ENCODE measurements at regions not wholly inside any gene's neighbourhood (a gene's known extent, or its start where the extent isn't known, plus 50 kb on each side); places are given as distances from the start of the nearest gene placed in this dataset.

- DNase-seq, result no peak
Observed at GRCh38 chr18:51955136-51955535, 384.9 kb upstream of the DCC start.

- DNase-seq, result no peak
Observed at GRCh38 chr18:51957001-51957400, 383.0 kb upstream of the DCC start.

- no peak for DNase-seq
Observed at GRCh38 chr18:51980101-51980500, 359.9 kb upstream of the DCC start.

- DNase-seq, result peak; percentile 64
Observed at GRCh38 chr18:51988277-51988676, 351.7 kb upstream of the DCC start.

GRCh38 chr18:51997129-51997528 lies 342.9 kb upstream of the DCC start:
- no peak for DNase-seq

- DNase-seq, result no peak
Observed at GRCh38 chr18:51998066-51998465, 341.9 kb upstream of the DCC start.

GRCh38 chr18:51998711-51999110 lies 341.3 kb upstream of the DCC start:
- DNase-seq, result no peak

- DNase-seq, result no peak
Observed at GRCh38 chr18:51999351-51999750, 340.6 kb upstream of the DCC start.

- DNase-seq, result no peak
Observed at GRCh38 chr18:52000435-52000834, 339.6 kb upstream of the DCC start.

- DNase-seq, result no peak
Observed at GRCh38 chr18:52001106-52001505, 338.9 kb upstream of the DCC start.

- no peak for DNase-seq
Observed at GRCh38 chr18:52002600-52002999, 337.4 kb upstream of the DCC start.

- no peak for DNase-seq
Observed at GRCh38 chr18:52007105-52007504, 332.9 kb upstream of the DCC start.

- DNase-seq, result no peak
Observed at GRCh38 chr18:52008330-52008729, 331.7 kb upstream of the DCC start.

GRCh38 chr18:52008736-52009135 lies 331.3 kb upstream of the DCC start:
- no peak for DNase-seq

- no peak for DNase-seq
Observed at GRCh38 chr18:52009958-52010357, 330.0 kb upstream of the DCC start.

GRCh38 chr18:52045946-52046675 lies 293.9 kb upstream of the DCC start:
- peak; percentile 100 for DNase-seq

GRCh38 chr18:52046842-52047241 lies 293.2 kb upstream of the DCC start:
- peak; percentile 100 for DNase-seq

GRCh38 chr18:52054324-52054723 lies 285.7 kb upstream of the DCC start:
- DNase-seq, result no peak

- DNase-seq, result peak; percentile 77
Observed at GRCh38 chr18:52060607-52061304, 279.2 kb upstream of the DCC start.

- no peak for DNase-seq
Observed at GRCh38 chr18:52063923-52064322, 276.1 kb upstream of the DCC start.

- peak; percentile 91 for DNase-seq
Observed at GRCh38 chr18:52069201-52069600, 270.8 kb upstream of the DCC start.

GRCh38 chr18:52070291-52070756 lies 269.7 kb upstream of the DCC start:
- DNase-seq, result no peak

GRCh38 chr18:52077251-52077983 lies 262.6 kb upstream of the DCC start:
- no peak for DNase-seq

- DNase-seq, result no peak
Observed at GRCh38 chr18:52082246-52082645, 257.8 kb upstream of the DCC start.
